Nephron progenitor cell (in vitro differentiated cells): ENCODE measurements at regions not wholly inside any gene's neighbourhood (a gene's known extent, or its start where the extent isn't known, plus 50 kb on each side); places are given as distances from the start of the nearest gene placed in this dataset.

Experiments used
- DNase-seq: peaks from one replicate; pipeline ENCODE4 v3.0.0; 2021
- H3K27ac Mint-ChIP-seq: 2 replicates; pipeline ENCODE4 v1.8.0; 2021; ENCODE audit warnings: mild to moderate bottlenecking, moderate library complexity, mixed read lengths
- H3K27me3 Mint-ChIP-seq: 2 replicates; pipeline ENCODE4 v1.8.0; 2021; ENCODE audit warnings: mild to moderate bottlenecking, low read depth, mixed read lengths; ENCODE audit not compliant: poor library complexity
- H3K36me3 Mint-ChIP-seq: 2 replicates; pipeline ENCODE4 v1.8.0; 2021; ENCODE audit warnings: low read depth, mixed read lengths
- H3K4me1 Mint-ChIP-seq: 2 replicates; pipeline ENCODE4 v1.8.0; 2021; ENCODE audit warnings: mixed read lengths
- H3K4me3 Mint-ChIP-seq: 2 replicates; pipeline ENCODE4 v1.8.0; 2021; ENCODE audit warnings: mild to moderate bottlenecking, moderate library complexity, mixed read lengths
- H3K9me3 Mint-ChIP-seq: 2 replicates; pipeline ENCODE4 v1.8.0; 2021; ENCODE audit warnings: mild to moderate bottlenecking, moderate library complexity, mixed read lengths
- TF ChIP-seq, protein P1 (sequence below): fragments of 200-600 bp; sonication (generic); IDR thresholded peaks from 2 replicates; pipeline ENCODE4 v1.5.0; 2021; ENCODE audit warnings: antibody characterized with exemption

DNA sequence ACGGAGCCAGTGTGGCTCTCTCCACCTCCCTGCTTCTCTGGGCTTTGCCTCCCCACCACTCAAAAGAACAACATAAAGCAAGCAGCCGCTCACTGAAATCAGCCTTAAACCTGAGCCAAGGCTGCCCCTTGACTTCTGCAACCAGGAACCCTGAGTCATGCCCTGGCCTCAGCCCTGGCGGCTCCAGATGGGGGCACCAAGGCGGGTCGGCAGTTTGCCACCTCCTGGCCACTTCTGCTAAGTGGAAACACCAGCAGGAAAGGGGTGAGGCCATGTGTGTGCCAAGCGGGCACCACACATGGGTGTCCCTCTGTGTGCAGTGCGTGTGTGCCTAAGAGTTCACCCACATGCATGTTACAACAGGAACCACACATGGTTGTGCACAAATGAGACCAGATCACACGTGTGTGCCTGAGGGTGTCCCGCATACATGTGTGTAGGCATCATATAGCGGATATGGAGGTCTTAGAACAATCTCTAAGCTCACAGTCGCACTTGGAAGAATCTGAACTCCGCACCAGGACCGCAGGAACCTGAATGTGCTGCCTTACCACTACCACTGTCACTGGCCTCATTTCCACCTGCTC is 221.2 kb downstream of the MN1 start:
- Mint-ChIP-seq H3K4me3 (no peak overlapping the region), H3K9me3 (no peaks in the 10 kb centered on the region), H3K36me3 (no peaks in the 10 kb centered on the region), H3K27ac (no peak overlapping the region), H3K27me3 (peaks cover 46% of the 10 kb centered on the region), H3K4me1 (peaks cover 14% of the 10 kb centered on the region)
- TF ChIP-seq, protein P1, sequence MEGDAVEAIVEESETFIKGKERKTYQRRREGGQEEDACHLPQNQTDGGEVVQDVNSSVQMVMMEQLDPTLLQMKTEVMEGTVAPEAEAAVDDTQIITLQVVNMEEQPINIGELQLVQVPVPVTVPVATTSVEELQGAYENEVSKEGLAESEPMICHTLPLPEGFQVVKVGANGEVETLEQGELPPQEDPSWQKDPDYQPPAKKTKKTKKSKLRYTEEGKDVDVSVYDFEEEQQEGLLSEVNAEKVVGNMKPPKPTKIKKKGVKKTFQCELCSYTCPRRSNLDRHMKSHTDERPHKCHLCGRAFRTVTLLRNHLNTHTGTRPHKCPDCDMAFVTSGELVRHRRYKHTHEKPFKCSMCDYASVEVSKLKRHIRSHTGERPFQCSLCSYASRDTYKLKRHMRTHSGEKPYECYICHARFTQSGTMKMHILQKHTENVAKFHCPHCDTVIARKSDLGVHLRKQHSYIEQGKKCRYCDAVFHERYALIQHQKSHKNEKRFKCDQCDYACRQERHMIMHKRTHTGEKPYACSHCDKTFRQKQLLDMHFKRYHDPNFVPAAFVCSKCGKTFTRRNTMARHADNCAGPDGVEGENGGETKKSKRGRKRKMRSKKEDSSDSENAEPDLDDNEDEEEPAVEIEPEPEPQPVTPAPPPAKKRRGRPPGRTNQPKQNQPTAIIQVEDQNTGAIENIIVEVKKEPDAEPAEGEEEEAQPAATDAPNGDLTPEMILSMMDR, result no peak
- DNase-seq, result no peak

GRCh38 chr22:27581236-27581635 is 220.3 kb downstream of the MN1 start:
- Mint-ChIP-seq H3K27me3 (peaks cover 54% of the 10 kb centered on the region), H3K27ac (no peak overlapping the region), H3K4me3 (no peak overlapping the region), H3K4me1 (peaks cover 14% of the 10 kb centered on the region), H3K9me3 (no peaks in the 10 kb centered on the region), H3K36me3 (no peaks in the 10 kb centered on the region)
- TF ChIP-seq, protein P1, result no peak
- DNase-seq, result no peak

GRCh38 chr22:27581688-27582087 is 219.9 kb downstream of the MN1 start:
- peaks cover 2% of the 10 kb centered on the region for H3K9me3 Mint-ChIP-seq
- no peak overlapping the region for H3K27ac Mint-ChIP-seq
- peaks cover 14% of the 10 kb centered on the region for H3K4me1 Mint-ChIP-seq
- peaks cover 58% of the 10 kb centered on the region for H3K27me3 Mint-ChIP-seq
- no peak overlapping the region for H3K4me3 Mint-ChIP-seq
- no peaks in the 10 kb centered on the region for H3K36me3 Mint-ChIP-seq
- TF ChIP-seq, protein P1, result no peak
- DNase-seq, result no peak

- TF ChIP-seq, protein P1, result no peak
- no peak overlapping the region for H3K4me3 Mint-ChIP-seq
Observed at GRCh38 chr22:27583856-27584255, 217.7 kb downstream of the MN1 start.

DNA sequence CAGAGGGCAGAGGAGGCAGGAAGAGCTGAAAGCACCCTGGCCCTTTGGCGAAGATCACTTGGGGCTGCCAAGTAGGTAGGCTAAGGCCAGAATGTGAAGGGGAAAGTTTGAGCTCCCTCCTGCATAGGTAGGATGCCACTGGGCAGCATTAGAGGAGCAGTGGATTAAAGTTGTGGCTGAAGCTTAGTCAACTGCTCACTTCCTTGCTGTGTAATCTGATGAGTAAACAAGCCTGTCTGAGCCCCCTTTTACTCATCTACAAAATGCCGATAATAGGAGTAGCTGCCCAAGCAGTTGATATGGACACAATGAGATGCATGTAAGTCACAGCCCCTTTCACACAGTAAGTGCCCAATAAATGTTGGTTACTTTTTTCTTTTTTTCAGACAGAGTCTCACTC is 216.4 kb downstream of the MN1 start:
- H3K36me3 Mint-ChIP-seq, result no peaks in the 10 kb centered on the region
- H3K4me3 Mint-ChIP-seq, result no peak overlapping the region
- peaks cover 6% of the 10 kb centered on the region for H3K4me1 Mint-ChIP-seq
- H3K9me3 Mint-ChIP-seq, result peaks cover 11% of the 10 kb centered on the region
- TF ChIP-seq, protein P1, result no peak
- H3K27ac Mint-ChIP-seq, result no peak overlapping the region
- no peak for DNase-seq
- H3K27me3 Mint-ChIP-seq, result peaks cover 59% of the 10 kb centered on the region

More at GRCh38 chr22:27583856-27584255, 217.7 kb downstream of the MN1 start:
- no peak for DNase-seq
- H3K4me1 Mint-ChIP-seq, result peaks cover 6% of the 10 kb centered on the region
- peaks cover 63% of the 10 kb centered on the region for H3K27me3 Mint-ChIP-seq
- H3K36me3 Mint-ChIP-seq, result no peaks in the 10 kb centered on the region
- H3K9me3 Mint-ChIP-seq, result peaks cover 11% of the 10 kb centered on the region
- no peak overlapping the region for H3K27ac Mint-ChIP-seq

DNA sequence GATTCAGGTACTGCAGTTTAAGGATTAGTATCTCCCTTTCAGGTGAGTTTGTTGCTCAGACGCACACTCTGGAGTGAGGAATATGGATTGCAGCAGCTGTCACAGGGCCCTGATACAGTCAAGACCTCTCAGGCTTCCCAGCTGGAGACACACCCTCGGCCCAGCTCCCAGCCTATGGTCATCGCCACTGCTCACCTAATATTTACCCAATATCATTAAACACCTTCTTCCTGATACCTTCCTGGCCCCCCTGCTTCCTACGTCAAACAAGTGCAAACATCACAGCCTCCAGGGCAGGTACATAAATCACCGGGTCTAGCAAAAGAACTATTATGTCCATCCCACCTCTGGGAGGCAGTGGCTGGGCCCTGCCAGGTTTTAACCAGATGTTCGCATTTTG is 213.3 kb downstream of the MN1 start:
- Mint-ChIP-seq H3K27me3 (peaks cover 49% of the 10 kb centered on the region), H3K27ac (no peak overlapping the region), H3K36me3 (no peaks in the 10 kb centered on the region), H3K9me3 (peaks cover 11% of the 10 kb centered on the region), H3K4me3 (no peak overlapping the region), H3K4me1 (peaks cover 21% of the 10 kb centered on the region)
- TF ChIP-seq, protein P1, result no peak
- DNase-seq, result no peak
